H1 (cell line): ENCODE measurements at regions not wholly inside any gene's neighbourhood (a gene's known extent, or its start where the extent isn't known, plus 50 kb on each side); places are given as distances from the start of the nearest gene placed in this dataset.

Experiments
- HDAC2 ChIP-seq, 2 experiments: fragments of 300-600 bp in 1 of 2; sonication (generic) in 1 of 2; IDR thresholded peaks; 2 replicates each; pipeline ENCODE4 v1.6.1; 2011 to 2012; ENCODE audit warnings: low read depth in 2 of 2, low read length in 2 of 2, mild to moderate bottlenecking in 2 of 2, moderate library complexity in 2 of 2, borderline replicate concordance in 1 of 2, inconsistent platforms in 1 of 2

- no peak for TF ChIP-seq HDAC2 (IDR thresholded peaks at IDR 0.05; ENCODE audit: borderline replicate concordance in 1 of 2, low read depth in 2 of 2, low read length in 2 of 2)
These were observed 452.3 kb downstream of the GALR1 start (continued) for GRCh38 chr18:77701977-77702376.
